Keratinocyte (primary cell): ENCODE measurements at regions not wholly inside any gene's neighbourhood (a gene's known extent, or its start where the extent isn't known, plus 50 kb on each side); places are given as distances from the start of the nearest gene placed in this dataset.

Source experiments
- CTCF ChIP-seq, 3 experiments: IDR thresholded peaks in 1 of 3; conservative IDR thresholded peaks in 1 of 3; optimal IDR thresholded peaks in 1 of 3; 2 replicates in 2 of 3; 3 replicates in 1 of 3; pipeline versions ENCODE3 to v1.5.1; 2011; ENCODE audit warnings: low read length in 3 of 3, mild to moderate bottlenecking in 3 of 3, moderate library complexity in 2 of 3, control low read depth in 1 of 3, inconsistent platforms in 1 of 3; ENCODE audit not compliant: insufficient read depth in 2 of 3; ENCODE audit errors: extremely low read depth in 1 of 3
- EZH2 ChIP-seq: IDR thresholded peaks from one replicate; pipeline ENCODE4 v1.6.1; 2012; ENCODE audit warnings: inconsistent platforms, mild to moderate bottlenecking, low read length, moderate library complexity

- TF ChIP-seq CTCF (optimal IDR thresholded peaks at IDR 0.05 in 1 of 3, IDR thresholded peaks at IDR 0.05 in 1 of 3, conservative IDR thresholded peaks at IDR 0.05 in 1 of 3; ENCODE audit: extremely low read depth in 1 of 3, insufficient read depth in 2 of 3, low read length in 3 of 3), result no peak
- no peak for TF ChIP-seq EZH2
These were observed 335.5 kb upstream of the EDNRB start for GRCh38 chr13:78254113-78254512.
